K562 (cell line): ENCODE measurements at regions not wholly inside any gene's neighbourhood (a gene's known extent, or its start where the extent isn't known, plus 50 kb on each side); places are given as distances from the start of the nearest gene placed in this dataset.

ENCODE experiments used
- ARNT ChIP-seq, 2 experiments: fragments of 450-650 bp; IDR thresholded peaks; 2 replicates each; pipeline ENCODE4 v1.6.1; 2016; ENCODE audit warnings: mild to moderate bottlenecking in 1 of 2
- ASH1L ChIP-seq: fragments of 450-650 bp; IDR thresholded peaks from 2 replicates; pipeline ENCODE4 v1.6.1; 2018; ENCODE audit warnings: borderline replicate concordance, mild to moderate bottlenecking, low read depth; ENCODE audit not compliant: partially characterized antibody
- DACH1 ChIP-seq: fragments of 450-650 bp; IDR thresholded peaks from 2 replicates; pipeline ENCODE4 v1.6.1; 2018; ENCODE audit not compliant: partially characterized antibody
- E2F1 ChIP-seq: sonication (generic); formaldehyde crosslinking; IDR thresholded peaks from 2 replicates; pipeline ENCODE4 v1.8.1; 2023; ENCODE audit warnings: mild to moderate bottlenecking, missing genetic modification reagents, moderate library complexity
- ETS1 ChIP-seq: conservative IDR thresholded peaks from 2 replicates; pipeline ENCODE4 v1.6.1; 2011; ENCODE audit warnings: low read depth, mild to moderate bottlenecking, low read length; ENCODE audit not compliant: control insufficient read depth
- FIP1L1 ChIP-seq: fragments of 200-400 bp; formaldehyde crosslinking; IDR thresholded peaks from 2 replicates; pipeline ENCODE4 v1.6.1; 2018; ENCODE audit warnings: mild to moderate bottlenecking, low read depth, low read length; ENCODE audit not compliant: poor library complexity, severe bottlenecking
- HNRNPH1 ChIP-seq: fragments of 200-400 bp; formaldehyde crosslinking; optimal IDR thresholded peaks from 2 replicates; pipeline ENCODE3; 2017; ENCODE audit warnings: low read depth, mild to moderate bottlenecking, low read length, moderate library complexity
- IFI16 ChIP-seq: fragments of 250-450 bp; sonication (Bioruptor Pico); IDR thresholded peaks from 2 replicates; pipeline ENCODE4 v2.1.2; 2022; ENCODE audit warnings: mild to moderate bottlenecking, inconsistent platforms
- MTA2 ChIP-seq: fragments of 450-650 bp; IDR thresholded peaks from 2 replicates; pipeline ENCODE4 v1.6.1; 2016; ENCODE audit warnings: low read depth
- PHF20 ChIP-seq: fragments of 450-650 bp; IDR thresholded peaks from 2 replicates; pipeline ENCODE4 v1.6.1; 2018; ENCODE audit not compliant: partially characterized antibody
- RNF2 ChIP-seq: sonication (generic); IDR thresholded peaks from 2 replicates; pipeline ENCODE4 v1.6.1; 2016
- SMAD2 ChIP-seq: fragments of 150-350 bp; IDR thresholded peaks from 2 replicates; pipeline ENCODE4 v1.6.1; 2014; ENCODE audit warnings: low read depth, mild to moderate bottlenecking, low read length
- ZBED1 ChIP-seq: IDR thresholded peaks from 2 replicates; pipeline ENCODE4 v1.6.1; 2014
- ZNF408 ChIP-seq: fragments of 250-450 bp; sonication (Bioruptor Pico); IDR thresholded peaks from 2 replicates; pipeline ENCODE4 v1.4.0; 2020; ENCODE audit warnings: low read depth, mild to moderate bottlenecking, moderate library complexity
- ZNF512 ChIP-seq: IDR thresholded peaks from 2 replicates; pipeline ENCODE4 v1.6.1; 2016; ENCODE audit warnings: missing genetic modification characterization, missing compliant biosample characterization
- ZNF586 ChIP-seq: fragments of 450-650 bp; formaldehyde crosslinking; conservative IDR thresholded peaks from 2 replicates; pipeline ENCODE4 v1.4.0; 2020; ENCODE audit warnings: mild to moderate bottlenecking, moderate library complexity
- ZSCAN29 ChIP-seq: fragments of 450-650 bp; IDR thresholded peaks from 2 replicates; pipeline ENCODE4 v1.6.1; 2017
- TF ChIP-seq, protein P1 (sequence below): sonication (generic); formaldehyde crosslinking; IDR thresholded peaks from 2 replicates; pipeline ENCODE4 v1.8.0; 2023; ENCODE audit warnings: mild to moderate bottlenecking, missing genetic modification reagents
- TF ChIP-seq, protein P2 (sequence below): sonication (generic); formaldehyde crosslinking; IDR thresholded peaks from 2 replicates; pipeline ENCODE4 v1.8.0; 2022; ENCODE audit warnings: mild to moderate bottlenecking, missing genetic modification reagents

GRCh38 chr7:106501605-106502580 lies 159.1 kb downstream of the CCDC71L start (continued):
- TF ChIP-seq ZNF512 (no peak), RNF2 (peak; percentile 92; the same call in 1 of the 2 replicates), PHF20 (no peak), DACH1 (no peak), HNRNPH1 (no peak), E2F1 (CRISPR knock-in tag) (peak; percentile 48; the same call in 1 of the 2 replicates), ZSCAN29 (no peak), SMAD2 (no peak), ZBED1 (no peak), ETS1 (no peak), ARNT (IDR thresholded peaks at IDR 0.05) (peak in 1 of 2 experiments; percentile 81; a peak in 1 of 4 replicates), ZNF408 (CRISPR knock-in tag) (no peak), ASH1L (no peak), ZNF586 (CRISPR knock-in tag) (no peak), FIP1L1 (no peak), MTA2 (peak; percentile 51; the same call in 1 of the 2 replicates), IFI16 (CRISPR knock-in tag) (no peak)
- TF ChIP-seq, protein P1, sequence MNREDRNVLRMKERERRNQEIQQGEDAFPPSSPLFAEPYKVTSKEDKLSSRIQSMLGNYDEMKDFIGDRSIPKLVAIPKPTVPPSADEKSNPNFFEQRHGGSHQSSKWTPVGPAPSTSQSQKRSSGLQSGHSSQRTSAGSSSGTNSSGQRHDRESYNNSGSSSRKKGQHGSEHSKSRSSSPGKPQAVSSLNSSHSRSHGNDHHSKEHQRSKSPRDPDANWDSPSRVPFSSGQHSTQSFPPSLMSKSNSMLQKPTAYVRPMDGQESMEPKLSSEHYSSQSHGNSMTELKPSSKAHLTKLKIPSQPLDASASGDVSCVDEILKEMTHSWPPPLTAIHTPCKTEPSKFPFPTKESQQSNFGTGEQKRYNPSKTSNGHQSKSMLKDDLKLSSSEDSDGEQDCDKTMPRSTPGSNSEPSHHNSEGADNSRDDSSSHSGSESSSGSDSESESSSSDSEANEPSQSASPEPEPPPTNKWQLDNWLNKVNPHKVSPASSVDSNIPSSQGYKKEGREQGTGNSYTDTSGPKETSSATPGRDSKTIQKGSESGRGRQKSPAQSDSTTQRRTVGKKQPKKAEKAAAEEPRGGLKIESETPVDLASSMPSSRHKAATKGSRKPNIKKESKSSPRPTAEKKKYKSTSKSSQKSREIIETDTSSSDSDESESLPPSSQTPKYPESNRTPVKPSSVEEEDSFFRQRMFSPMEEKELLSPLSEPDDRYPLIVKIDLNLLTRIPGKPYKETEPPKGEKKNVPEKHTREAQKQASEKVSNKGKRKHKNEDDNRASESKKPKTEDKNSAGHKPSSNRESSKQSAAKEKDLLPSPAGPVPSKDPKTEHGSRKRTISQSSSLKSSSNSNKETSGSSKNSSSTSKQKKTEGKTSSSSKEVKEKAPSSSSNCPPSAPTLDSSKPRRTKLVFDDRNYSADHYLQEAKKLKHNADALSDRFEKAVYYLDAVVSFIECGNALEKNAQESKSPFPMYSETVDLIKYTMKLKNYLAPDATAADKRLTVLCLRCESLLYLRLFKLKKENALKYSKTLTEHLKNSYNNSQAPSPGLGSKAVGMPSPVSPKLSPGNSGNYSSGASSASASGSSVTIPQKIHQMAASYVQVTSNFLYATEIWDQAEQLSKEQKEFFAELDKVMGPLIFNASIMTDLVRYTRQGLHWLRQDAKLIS (CRISPR knock-in tag), result no peak; the same call in 1 of the 2 replicates
- TF ChIP-seq, protein P2, sequence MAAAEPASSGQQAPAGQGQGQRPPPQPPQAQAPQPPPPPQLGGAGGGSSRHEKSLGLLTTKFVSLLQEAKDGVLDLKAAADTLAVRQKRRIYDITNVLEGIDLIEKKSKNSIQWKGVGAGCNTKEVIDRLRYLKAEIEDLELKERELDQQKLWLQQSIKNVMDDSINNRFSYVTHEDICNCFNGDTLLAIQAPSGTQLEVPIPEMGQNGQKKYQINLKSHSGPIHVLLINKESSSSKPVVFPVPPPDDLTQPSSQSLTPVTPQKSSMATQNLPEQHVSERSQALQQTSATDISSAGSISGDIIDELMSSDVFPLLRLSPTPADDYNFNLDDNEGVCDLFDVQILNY, result no peak
